ENCODE measurements at regions not wholly inside any gene's neighbourhood (a gene's known extent, or its start where the extent isn't known, plus 50 kb on each side); places are given as distances from the start of the nearest gene placed in this dataset.
"Not testable (repeated sequence)": the region's sequence is repeated elsewhere in the genome, so short reads cannot be mapped to it uniquely, and the experiment has no call there.

DNA sequence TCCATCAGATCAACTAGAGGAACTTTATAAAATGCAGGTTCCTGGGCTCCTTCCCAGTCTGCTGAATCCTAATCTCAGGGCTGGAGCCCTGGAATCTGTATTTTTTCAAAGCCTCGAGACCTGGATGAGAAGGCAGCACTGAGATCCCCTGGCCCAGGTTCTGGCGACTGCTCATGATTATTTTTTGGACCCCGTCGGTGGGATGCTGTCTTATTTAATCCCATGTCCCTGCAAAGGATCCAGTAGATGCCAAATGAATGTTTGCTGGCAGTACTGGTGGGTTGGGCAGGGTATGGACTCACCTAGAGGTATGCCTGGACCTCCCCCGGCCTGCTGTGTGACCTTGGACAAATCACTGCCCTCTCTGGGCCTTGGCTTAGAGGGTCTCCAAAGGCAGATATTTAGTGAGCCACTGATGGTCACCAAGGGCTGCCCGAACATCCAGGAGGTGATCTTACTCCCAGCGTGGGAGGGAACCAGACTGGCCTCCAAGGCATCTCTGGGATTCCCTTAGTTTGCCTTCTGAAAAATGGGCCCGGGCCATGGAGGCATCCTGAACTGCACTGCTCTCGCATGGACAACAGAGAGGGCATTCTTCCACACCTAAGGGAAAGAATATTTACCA, 91.6 kb upstream of the RUNX3 start:
- DNase-seq (ENCODE audit: low read depth): no peak

DNA sequence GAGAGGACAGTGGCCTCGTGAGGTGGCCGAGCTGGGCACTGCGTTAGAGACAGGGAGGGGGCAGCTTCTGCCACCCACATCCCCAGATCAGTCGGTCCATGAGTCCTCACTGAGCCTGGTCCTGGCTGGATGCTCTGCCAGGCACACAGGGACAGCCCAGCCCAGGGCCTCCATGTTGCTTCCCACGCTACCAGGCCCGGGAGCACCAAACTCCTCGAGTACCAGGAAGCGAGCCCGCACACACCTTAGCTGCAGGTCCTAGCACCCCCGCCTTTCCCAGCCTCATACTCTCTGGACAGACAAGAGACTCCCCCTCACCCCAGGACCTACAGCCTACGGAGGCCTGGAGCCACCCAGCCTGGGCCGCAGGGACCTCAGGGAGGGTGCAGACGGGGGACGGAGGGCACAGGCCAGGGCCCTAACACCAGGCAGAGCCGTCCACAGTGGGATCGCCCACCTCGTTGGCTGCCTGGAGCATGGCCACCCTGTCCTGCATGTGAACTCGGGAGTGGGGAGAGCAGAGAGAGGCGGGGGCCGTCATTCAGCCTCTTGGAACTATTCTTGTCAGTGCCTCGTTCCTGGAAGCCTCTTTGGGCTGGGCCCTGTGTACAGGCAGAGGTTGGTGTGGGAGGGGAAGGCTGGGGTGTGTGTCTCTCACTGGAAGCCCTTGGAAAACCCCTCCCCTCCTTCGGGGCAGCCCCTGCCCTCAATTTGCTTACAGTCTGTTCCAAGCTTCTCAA, 90.9 kb upstream of the RUNX3 start:
- DNase-seq (ENCODE audit: low read depth): no peak

DNA sequence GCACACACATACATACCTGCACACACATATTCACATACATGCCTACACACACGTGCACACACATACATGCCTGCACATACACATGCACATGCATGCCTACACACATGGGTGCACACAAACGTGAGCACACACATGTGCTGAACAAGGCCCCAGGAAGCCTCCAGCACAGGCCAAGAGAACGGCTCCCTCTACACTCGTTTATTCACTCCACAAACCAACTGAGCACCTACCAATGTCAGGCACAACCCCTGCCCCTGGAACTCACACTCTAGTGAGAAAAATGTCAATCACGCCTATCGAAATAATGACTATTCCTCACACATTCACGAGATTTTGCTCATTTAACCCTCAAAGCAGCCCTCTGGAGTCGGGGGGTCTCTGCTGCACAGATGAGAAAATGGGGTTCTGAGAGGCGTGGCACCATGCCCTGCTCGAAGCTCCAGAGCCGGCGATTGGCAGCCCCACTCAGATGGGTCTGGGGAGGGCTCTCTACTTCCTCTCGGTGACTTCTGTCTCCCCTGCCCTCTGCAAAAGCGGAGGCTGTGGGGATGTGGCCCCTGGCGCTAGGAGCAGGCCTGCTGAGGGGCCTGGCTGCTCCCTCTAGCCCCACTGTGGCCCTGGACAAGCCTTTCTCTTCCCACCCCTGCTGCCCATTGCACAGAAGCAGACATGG, 90.2 kb upstream of the RUNX3 start:
- DNase-seq (ENCODE audit: low read depth): no peak

DNA sequence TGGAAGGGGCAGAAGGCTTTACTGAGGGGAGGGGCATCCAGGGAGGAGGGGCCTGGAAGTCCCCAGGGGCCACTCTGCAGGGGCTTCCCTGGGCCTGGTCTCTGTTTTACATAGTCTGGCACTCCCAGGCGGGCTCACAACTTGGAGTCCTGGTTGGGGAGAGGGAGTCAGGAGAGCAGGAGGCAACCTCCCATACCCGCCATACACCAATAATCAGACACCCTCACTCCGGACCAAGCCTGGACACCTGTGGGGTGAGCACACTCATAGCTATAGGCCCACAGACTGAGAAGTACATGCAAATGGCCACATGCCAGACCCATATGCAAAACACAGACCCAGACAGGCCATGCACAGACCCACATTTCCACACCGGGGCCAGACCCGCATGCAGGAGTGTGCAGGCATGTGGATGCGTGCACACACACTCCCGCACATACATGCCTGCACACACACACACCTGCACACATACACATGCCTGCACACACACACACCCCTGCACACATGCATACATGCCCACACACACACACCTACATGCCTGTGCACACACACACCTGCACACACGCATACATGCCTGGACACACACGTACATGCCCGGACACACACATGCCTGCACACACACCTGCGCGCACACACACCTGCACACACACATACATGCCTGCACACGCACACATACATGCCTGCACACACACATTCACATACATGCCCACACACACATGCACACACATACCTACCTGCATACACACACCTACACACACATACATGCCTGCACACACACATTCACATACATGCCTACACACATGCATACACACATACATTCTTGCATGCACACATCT, 89.5 kb upstream of the RUNX3 start:
- DNase-seq (ENCODE audit: low read depth): no peak

- no peak for DNase-seq (ENCODE audit: low read depth)
These were observed 88.9 kb upstream of the RUNX3 start for GRCh38 chr1:25018943-25019336.

DNA sequence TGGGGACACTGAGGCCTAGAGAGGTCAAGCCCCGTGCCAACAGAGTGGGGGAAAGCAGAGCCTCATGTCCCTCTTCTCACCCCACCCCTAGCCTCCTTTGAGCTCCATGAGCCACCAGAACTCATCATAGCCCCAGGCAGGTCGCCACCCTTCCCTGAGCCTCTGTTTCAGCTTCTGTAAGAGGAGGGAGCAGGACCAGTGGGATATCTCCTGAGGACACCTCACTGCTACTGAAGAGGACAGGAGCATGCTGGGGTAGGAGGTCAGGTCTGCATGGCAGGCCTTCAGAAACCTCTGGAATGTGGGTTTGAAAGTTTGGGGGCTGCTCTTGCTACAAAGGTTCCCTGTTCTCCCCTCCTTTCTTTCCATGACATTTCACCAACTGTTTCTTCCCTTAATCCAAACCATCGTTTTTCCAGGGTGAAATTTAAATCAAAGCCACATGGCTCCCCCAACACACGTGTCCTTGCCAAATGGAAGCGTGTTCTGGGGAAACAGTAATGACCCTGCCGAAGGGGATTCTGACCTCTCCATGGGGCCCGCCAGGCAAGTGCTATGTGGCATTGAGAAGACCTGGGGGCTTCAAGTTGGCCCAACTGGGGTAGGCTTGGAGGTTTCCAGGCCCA, 88.1 kb upstream of the RUNX3 start:
- no peak for DNase-seq (ENCODE audit: low read depth)

DNA sequence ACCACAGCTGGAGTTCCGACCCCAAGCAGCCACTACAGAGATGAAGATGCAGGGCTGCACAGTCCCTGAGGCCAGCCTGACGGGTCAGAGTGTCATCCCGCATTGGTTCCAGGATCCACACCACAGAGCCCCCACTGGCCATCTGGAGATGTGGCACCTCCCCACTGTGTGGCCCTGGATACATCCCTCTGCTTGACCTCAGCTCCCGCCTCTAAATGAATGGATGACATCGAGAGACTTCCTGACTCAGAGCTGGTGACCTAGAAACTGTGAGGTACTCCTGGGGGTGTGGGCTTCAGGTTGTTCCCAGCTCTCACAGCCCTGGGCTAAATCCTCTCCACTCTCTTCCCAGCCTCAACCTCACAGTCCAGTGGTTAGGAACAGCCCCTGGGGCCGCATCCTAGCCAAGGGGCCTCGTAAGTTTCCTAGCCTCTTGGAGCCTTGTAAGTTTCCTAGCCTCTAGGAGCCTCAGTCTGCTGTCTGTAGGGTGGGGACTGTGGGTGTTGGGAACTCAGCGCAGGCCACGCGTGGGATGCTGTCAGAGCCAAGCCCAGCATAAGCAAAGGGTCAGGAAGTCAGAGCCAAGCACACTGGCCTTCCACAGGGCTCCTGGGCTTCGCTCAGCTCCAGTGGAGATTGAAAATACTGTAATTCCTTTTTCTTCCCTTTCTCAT, 87.5 kb upstream of the RUNX3 start:
- no peak for DNase-seq (ENCODE audit: low read depth)

DNA sequence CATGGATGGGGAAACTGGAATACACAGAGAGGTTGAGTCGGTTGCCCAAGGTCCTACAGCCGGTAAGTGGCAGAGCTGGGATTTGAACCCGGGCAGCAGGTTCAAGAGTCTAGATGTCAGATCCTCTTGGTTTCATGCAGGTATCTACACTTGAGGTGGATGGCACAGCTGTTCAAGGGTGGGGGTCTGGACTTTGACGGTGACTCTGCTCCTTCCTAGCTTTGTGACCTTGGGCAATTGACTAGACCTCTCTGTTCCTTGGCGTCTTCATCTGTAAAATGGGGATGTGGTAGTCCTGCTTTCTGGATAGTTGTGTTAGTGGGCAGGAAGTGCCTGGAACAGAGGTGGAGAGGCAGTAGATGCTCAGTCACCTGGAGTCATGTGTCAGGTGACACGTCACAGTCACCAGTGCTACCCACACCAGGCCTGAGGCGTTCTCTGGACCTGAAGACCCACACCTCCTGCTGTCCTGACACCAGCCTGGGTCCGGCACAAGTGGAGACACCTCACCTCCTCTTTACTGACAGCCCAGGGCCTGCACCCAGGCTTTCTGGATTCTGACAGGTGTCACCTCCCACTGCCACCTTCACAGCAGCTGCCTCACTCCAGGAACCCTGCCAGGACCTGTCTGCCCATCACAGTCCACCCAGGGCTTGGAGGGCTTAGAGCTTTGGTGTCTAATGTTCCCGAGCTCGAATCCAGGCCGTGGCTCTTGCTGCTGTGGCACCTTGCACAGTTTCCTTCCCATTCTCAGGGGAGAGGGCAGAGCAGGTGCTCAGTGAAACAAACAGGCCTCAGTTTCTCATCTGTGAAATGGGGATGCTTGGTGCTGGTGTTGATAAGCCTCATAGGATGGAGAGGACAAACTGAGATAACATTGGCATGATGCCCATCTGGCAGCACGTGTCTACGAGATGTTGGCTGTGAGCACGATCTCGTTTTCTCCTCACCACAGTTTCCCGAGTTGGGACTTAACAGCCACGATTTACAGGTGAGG, 83.2 kb upstream of the RUNX3 start:
- DNase-seq (ENCODE audit: low read depth): no peak

GRCh38 chr1:25011943-25012638, 82.0 kb upstream of the RUNX3 start:
- DNase-seq (ENCODE audit: low read depth): no peak

DNA sequence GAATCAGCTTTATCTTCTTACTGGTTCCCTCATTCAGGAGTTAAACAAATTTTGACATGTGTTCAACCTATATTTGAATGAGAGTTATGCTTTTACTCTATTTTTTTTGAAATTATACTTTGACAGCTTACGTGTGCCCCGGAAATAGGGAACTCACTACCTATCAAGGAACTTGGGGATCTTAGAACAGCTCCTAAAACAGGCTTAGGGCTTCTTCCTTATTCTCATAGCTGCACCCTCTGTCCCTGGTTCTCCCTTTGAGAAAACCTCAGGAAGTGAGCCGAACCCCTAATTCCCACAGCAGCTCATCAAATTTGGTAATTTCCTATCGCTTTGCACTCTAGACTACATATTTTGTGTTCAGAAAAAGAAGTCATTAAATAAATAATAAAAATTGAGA, 81.2 kb upstream of the RUNX3 start:
- no peak for DNase-seq (ENCODE audit: low read depth)

DNA sequence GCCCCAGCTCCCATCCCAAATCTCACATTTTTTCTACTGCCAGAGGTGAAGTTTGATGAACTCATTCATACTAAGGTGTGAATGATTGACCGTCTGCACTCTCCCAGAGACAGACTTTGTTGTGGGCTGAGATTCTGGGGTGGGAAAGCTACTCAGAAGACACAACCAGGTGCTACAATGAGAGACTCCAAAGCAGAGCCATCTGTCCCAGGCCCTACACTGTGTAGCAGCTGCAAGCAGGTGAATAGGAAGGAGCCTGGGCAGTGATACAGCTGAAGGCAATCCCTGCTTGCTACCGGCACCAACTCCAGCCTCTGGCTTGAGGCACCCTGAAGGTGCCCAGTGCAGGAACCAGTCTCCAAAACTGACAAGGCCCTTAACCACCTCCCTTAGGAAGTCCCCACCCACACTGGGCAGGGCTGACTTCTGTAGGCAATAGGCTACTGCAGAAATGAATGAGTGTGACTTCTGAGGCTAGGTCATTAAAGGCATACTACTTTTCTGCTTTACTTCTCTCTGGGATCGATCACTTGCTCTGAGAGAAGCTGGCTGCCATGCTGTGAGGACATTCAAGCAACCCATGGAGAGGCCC, 79.7 kb upstream of the RUNX3 start:
- DNase-seq (ENCODE audit: low read depth): no peak

- no peak for DNase-seq (ENCODE audit: low read depth)
These were observed 78.1 kb upstream of the RUNX3 start for GRCh38 chr1:25008192-25008485.

GRCh38 chr1:25007390-25008191, 77.5 kb upstream of the RUNX3 start:
- DNase-seq (ENCODE audit: low read depth): not testable (repeated sequence)

- no peak for DNase-seq (ENCODE audit: low read depth)
These were observed 76.7 kb upstream of the RUNX3 start for GRCh38 chr1:25006770-25007169.

DNA sequence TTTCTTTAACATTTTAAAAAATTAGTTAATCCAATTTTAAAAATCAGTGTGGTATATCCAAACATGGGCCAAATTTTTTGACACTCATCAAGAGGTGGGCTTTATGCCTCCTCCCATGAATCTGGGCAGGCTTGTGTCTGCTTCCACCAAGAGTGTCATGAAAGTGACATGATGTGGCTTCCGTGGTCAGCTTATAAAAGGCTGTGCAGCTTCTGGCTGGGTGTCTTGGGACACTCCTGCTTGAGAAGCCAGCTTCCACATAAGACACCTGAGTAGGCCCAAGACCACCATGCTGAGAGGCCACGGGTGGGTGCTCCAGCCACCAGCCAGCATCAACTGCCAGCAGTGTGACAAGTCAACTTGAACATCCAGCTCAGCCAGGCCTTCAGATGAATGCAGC, 74.3 kb upstream of the RUNX3 start:
- no peak for DNase-seq (ENCODE audit: low read depth)

DNA sequence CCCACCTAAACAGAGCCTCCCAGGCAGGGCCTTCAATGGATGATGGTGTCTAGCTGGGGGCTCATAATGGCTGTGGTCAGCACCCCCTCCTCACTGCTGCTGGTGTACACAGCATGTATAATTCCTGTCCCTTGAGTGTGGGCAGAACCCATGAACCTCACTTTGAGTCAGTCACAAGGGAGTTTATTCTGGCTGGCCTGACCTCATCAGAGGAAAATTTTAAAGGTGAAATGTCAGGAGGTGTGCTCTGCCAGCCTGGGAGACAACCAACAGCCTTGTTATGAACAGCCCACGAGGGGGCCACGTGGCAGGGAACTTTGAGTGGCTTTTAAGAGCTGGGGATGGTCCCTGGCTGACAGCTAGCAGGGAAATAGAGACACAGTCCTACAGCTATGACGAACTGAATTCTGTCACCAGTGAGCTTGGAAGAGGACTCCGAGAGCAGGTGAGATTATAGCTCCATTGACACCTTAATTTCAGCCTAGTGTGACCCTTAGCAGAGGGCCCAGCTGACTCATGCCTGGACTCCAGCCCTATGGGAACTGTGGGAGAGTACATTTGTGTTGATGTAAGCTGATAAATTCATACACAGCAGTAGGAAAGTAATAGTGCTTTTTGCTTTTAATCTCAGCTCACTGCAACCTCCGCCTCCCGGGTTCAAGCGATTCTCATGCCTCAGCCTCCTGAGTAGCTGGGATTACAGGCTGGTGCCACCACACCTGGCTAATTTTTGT, 73.5 kb upstream of the RUNX3 start:
- no peak for DNase-seq (ENCODE audit: low read depth)

DNA sequence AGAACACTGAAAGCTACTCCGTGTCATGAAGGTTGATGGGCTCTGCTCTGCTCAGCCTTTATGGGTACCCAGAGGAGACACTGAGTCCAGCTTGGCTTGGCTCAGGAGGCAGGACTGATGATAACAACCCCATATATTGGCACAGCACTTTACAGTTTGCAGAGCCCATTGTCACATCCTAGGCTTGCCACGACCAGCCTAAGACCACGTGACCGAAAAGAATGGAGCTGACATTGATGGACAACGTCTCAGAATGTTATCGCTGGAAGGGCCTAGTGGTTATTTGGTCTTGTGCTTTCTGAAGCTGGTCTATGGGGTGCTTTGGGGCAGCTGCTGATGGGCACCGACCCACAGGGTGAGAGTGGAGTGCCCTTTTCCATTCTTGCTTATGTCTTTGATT, 72.9 kb upstream of the RUNX3 start:
- DNase-seq (ENCODE audit: low read depth): no peak

All from stimulated activated CD8-positive, alpha-beta memory T cell treated with anti-CD3 and anti-CD28 coated beads, Interleukin-7, amount 100 ng/mL, for 24 hours (primary cell).